Liver (tissue), 6 donors: ENCODE measurements at regions not wholly inside any gene's neighbourhood (a gene's known extent, or its start where the extent isn't known, plus 50 kb on each side); places are given as distances from the start of the nearest gene placed in this dataset.
"Not testable (repeated sequence)": the region's sequence is repeated elsewhere in the genome, so short reads cannot be mapped to it uniquely, and the experiment has no call there.

Experiments
- DNase-seq: peaks from one replicate; pipeline ENCODE4 v3.0.0-alpha.2; 2017; ENCODE audit warnings: low spot score
- H3K27ac ChIP-seq, 2 donors: one replicate each; pipeline ENCODE4 v1.7.0; 2013; ENCODE audit warnings: inconsistent platforms in 2 of 2, low read length in 2 of 2, control low read depth in 1 of 2, low read depth in 1 of 2, mild to moderate bottlenecking in 1 of 2
- H3K27me3 ChIP-seq, 4 donors: one replicate each; pipeline versions ENCODE4 v1.6.1 to v1.7.0; 2013; ENCODE audit warnings: low read length in 3 of 4, inconsistent platforms in 1 of 4, mild to moderate bottlenecking in 1 of 4, moderate library complexity in 1 of 4; ENCODE audit not compliant: control insufficient read depth in 4 of 4, insufficient read depth in 4 of 4
- H3K36me3 ChIP-seq, 4 donors: one replicate each; pipeline versions ENCODE4 v1.6.1 to v1.7.0; 2013; ENCODE audit warnings: low read length in 3 of 4, mild to moderate bottlenecking in 3 of 4, low read depth in 1 of 4, moderate library complexity in 1 of 4; ENCODE audit not compliant: control insufficient read depth in 4 of 4, insufficient read depth in 3 of 4
- H3K4me1 ChIP-seq, 4 donors: one replicate each; pipeline versions ENCODE4 v1.6.1 to v1.7.0; 2013; ENCODE audit warnings: low read length in 3 of 4, mild to moderate bottlenecking in 3 of 4, moderate library complexity in 1 of 4; ENCODE audit not compliant: control insufficient read depth in 4 of 4, insufficient read depth in 4 of 4
- H3K4me3 ChIP-seq, 3 donors: one replicate each; pipeline versions ENCODE4 v1.6.1 to v1.7.0; 2013; ENCODE audit warnings: low read length in 3 of 3, control low read depth in 1 of 3, low read depth in 1 of 3, mild to moderate bottlenecking in 1 of 3
- H3K9ac ChIP-seq, 2 donors: one replicate each; pipeline ENCODE4 v1.7.0; 2013; ENCODE audit warnings: low read length in 2 of 2, mild to moderate bottlenecking in 2 of 2, moderate library complexity in 2 of 2, control low read depth in 1 of 2, low read depth in 1 of 2
- H3K9me3 ChIP-seq, 4 donors: one replicate each; pipeline versions ENCODE4 v1.6.1 to v1.7.0; 2013; ENCODE audit warnings: low read length in 3 of 4; ENCODE audit not compliant: control insufficient read depth in 4 of 4
- WGBS: extraction: QIAGEN DNeasy Blood & Tissue Kit; methylation state at CpG from one replicate; pipeline ENCODE4 v1.1.7; 2013; 5-methylcytosine and 5-hydroxymethylcytosine counted together
- donor health status: healthy.
- donor health status: healthy.
- donor health status: healthy.

DNA sequence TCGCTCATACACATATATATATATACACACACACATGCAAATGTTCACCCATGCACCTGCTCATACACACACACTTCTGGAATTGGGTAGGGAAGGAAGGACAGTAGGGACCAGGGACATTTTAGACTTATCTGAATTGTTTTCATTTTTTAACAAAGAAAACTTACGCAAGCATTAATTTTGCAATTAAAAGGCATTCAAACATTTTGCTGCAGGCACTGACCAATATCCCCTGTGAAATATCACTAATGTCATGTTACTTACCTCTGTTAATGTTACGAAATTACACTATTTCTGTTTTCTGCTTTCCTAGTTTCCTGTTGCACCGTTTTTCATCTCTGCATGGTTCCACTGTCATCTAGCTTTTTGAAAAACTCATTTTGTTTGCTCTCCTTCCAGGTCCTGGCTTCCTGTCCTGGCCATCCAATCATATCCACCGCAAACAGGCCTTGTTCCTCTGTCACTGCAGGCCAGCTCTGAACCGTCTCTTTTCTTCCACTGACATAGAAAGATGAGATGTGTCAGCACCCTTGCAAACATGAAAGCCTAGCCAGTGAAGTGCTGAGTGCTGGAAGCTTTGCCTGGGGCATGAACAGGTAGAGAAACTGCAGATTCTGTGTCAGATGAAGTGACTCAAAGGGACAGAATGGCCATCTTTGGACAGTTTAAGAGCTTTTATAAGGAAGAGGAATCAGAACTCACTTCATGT lies 114.5 kb downstream of the SEPTIN7 start:
- not testable (repeated sequence) for H3K36me3 ChIP-seq, H3K27me3 ChIP-seq, H3K4me3 ChIP-seq, H3K4me1 ChIP-seq, H3K27ac ChIP-seq, H3K9ac ChIP-seq, H3K9me3 ChIP-seq, DNase-seq
- WGBS: 73% methylated on average over 6 of the region's 6 CpGs

DNA sequence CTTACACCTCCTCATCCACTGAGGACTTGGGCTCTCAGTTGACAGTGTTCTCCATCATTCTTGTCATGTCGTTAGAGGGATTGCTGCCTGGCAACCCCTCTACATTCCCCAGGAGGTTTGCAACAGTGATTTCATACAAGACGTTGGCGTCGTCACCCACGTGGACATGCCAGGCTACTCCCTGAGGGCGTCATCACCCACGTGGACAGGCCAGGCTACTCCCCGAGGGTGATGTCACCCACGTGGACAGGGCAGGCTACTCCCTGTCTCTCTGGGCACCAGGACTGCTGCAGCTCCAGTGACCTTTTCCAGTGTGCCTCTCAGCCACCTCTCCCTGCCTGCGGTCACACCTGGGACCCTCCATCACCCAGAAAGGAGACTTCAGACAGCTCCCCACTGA lies 117.4 kb downstream of the SEPTIN7 start:
- not testable (repeated sequence) for H3K27me3 ChIP-seq, H3K9me3 ChIP-seq, H3K9ac ChIP-seq, H3K27ac ChIP-seq, H3K4me3 ChIP-seq, DNase-seq, H3K4me1 ChIP-seq, H3K36me3 ChIP-seq
- 93% methylated on average over 7 of the region's 10 CpGs for WGBS

DNA sequence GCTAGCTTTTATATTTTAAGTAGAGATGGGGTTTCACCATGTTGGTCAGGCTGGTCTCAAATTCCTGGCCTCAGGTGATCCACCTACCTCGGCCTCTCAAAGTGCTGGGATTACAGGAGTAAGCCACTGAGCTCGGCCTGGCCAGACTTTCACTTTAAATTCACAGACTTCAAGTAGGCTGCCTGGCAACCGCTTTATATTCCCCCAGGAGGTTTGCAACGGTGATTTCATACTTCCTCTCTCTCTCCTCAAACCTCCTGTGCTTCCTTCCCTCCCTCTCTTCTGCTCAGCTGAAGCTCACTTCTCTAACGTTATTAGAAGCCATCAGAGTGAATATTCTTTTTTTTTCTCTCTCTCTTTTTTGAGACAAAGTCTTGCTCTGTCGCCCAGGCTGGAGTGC lies 118.8 kb downstream of the SEPTIN7 start:
- not testable (repeated sequence) for DNase-seq, H3K4me3 ChIP-seq, H3K27me3 ChIP-seq, H3K4me1 ChIP-seq, H3K27ac ChIP-seq, H3K9me3 ChIP-seq, H3K9ac ChIP-seq, H3K36me3 ChIP-seq
- 81% methylated on average over 6 of the region's 6 CpGs for WGBS

DNA sequence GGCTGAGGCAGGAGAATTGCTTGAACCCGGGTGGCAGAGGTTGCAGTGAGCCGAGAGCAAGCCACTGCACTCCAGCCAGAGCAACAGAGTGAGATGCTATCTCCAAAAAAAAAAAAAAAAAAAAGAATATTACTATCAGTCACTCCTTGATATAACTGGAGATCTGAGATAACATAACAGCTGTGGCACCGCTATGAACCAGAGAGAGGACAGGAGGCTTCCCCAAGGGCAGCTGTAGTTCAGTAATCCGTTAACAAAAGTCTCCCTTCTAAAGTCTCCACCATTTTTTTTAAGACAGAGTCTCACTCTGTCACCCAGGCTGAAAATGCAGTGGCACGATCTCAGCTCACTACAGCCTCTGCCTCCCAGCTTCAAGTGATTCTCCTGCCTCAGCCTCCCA lies 120.5 kb downstream of the SEPTIN7 start:
- not testable (repeated sequence) for H3K9me3 ChIP-seq, DNase-seq, H3K27me3 ChIP-seq, H3K4me1 ChIP-seq, H3K4me3 ChIP-seq, H3K9ac ChIP-seq, H3K27ac ChIP-seq, H3K36me3 ChIP-seq
- 78% methylated on average over 5 of the region's 5 CpGs for WGBS

DNA sequence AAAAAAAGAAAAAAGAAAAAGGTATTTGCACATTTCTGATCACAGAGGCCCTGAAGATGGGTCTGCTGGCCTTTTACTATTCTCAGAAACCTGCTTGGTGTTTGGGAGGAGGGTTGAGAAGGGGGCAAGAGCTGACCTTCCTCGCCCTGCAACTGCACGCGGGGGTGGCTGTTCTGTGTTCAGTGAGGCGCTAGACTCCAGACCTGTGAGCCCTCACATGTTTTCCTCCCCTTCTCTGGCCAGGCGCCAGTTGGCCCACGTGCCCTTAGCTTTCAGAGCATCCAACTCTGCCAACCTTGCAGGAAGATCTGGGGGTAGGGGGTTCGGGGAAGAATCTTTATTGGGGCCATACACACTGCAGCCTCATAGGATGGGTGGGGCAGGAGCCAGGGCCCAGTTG lies 123.8 kb downstream of the SEPTIN7 start:
- not testable (repeated sequence) for H3K4me3 ChIP-seq, H3K9ac ChIP-seq, H3K27ac ChIP-seq, H3K4me1 ChIP-seq, H3K27me3 ChIP-seq, H3K36me3 ChIP-seq, H3K9me3 ChIP-seq, DNase-seq
- WGBS: 75% methylated on average over 7 of the region's 7 CpGs

DNA sequence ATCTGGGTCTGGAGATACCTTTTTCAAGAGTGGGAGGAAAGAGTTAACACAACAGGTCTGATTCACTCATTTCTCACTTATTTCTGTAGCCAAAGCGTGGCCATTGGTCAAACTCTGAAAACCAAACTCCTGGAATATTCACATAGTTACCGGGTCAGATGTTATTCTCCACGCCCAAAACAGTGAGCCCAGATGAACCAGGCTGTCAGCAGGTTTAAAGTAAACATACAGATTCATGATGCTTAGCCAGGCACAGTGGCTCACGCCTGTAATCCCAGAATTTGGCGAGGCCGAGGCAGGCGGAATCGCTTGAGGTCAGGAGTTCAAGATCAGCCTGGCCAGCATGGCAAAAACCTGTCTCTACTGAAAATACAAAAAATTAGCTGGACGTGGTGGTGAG lies 126.1 kb downstream of the SEPTIN7 start:
- 91% methylated on average over 8 of the region's 9 CpGs for WGBS
- H3K27me3 ChIP-seq, DNase-seq, H3K36me3 ChIP-seq, H3K4me1 ChIP-seq, H3K27ac ChIP-seq, H3K9me3 ChIP-seq, H3K4me3 ChIP-seq, H3K9ac ChIP-seq: not testable (repeated sequence)

DNA sequence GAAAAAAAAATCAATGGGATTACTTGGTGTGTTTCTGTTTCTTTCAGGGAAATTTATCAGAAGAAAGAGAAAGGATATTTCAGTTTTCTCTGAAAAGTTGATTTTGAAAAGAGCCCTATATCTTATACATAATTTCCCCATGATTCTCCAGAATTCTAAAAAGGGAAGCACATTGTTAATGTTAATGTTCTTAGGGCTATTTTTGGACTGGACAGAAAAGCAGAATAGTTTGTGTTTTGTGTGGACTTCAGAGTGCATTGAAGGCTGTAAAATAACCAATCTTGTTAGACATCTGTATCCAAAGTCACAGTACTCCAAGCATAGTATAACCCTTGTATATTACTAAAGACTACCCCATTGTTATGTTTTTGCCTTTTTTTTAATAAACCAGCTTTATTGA lies 130.3 kb downstream of the SEPTIN7 start:
- not testable (repeated sequence) for H3K4me1 ChIP-seq, H3K27me3 ChIP-seq, H3K27ac ChIP-seq, DNase-seq, H3K36me3 ChIP-seq, H3K9ac ChIP-seq, H3K4me3 ChIP-seq, H3K9me3 ChIP-seq

DNA sequence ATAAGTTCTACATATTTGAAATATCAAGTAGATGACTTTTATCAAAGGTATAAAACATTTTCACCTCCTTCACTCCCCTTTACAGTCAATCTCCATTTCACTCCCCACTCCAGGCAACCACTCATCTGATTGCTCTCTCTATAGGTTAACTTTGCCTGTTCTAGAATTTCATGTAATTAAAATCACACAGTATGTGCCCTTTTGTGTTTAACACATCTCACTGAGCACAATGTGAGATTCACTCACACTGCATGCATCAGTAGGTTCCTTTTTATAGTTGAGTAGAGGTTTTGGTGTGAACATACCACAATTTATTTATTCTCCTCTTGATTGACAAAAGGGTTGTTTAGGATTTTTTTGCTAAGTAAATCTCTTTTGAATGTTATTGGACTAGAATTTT lies 130.7 kb downstream of the SEPTIN7 start:
- not testable (repeated sequence) for H3K4me3 ChIP-seq, H3K36me3 ChIP-seq, H3K4me1 ChIP-seq, DNase-seq, H3K27ac ChIP-seq, H3K9me3 ChIP-seq, H3K9ac ChIP-seq, H3K27me3 ChIP-seq

DNA sequence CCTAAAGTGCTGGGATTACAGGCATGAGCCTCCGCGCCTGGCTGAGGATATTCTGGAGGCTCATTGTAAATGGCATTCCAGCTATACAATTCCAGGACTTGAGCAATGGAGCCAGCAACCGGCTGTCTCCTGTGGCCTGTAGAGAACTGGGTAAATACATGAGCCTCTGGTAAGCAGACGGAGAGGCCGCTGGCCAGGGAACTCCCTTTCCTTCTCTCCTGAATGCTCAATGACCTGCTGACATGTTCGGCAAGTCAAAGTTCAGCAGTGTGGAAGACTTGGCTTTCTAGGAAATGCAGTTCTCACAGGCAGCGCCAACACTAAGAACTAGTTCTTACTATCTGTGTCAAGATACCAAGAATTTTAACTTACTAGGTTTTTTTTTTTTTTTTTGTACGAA lies 139.8 kb downstream of the SEPTIN7 start:
- not testable (repeated sequence) for H3K27me3 ChIP-seq, H3K4me3 ChIP-seq, H3K9ac ChIP-seq, H3K4me1 ChIP-seq, H3K9me3 ChIP-seq, H3K27ac ChIP-seq, H3K36me3 ChIP-seq, DNase-seq
- 81% methylated on average over 8 of the region's 8 CpGs for WGBS
